GM21619 (cell line): ENCODE measurements at regions not wholly inside any gene's neighbourhood (a gene's known extent, or its start where the extent isn't known, plus 50 kb on each side); places are given as distances from the start of the nearest gene placed in this dataset.
A peak's percentile ranks its signal among the peaks of the same experiment; 100 is the strongest.
"Not testable (repeated sequence)": the region's sequence is repeated elsewhere in the genome, so short reads cannot be mapped to it uniquely, and the experiment has no call there.

Experiments used
- ATAC-seq: cut with Tn5 transposase; IDR thresholded peaks from one replicate; pipeline ENCODE4 v1.9.1; 2021; ENCODE audit not compliant: unreplicated experiment

GRCh38 chr2:138267161-138267901 lies 234.2 kb upstream of the SPOPL start:
- peak; percentile 87 for ATAC-seq

GRCh38 chr2:138267902-138268254 lies 233.7 kb upstream of the SPOPL start:
- ATAC-seq: peak; percentile 33

GRCh38 chr2:138269765-138270164 lies 231.8 kb upstream of the SPOPL start:
- no peak for ATAC-seq

- ATAC-seq: no peak
Observed at GRCh38 chr2:138271467-138271866, 230.1 kb upstream of the SPOPL start.

- no peak for ATAC-seq
Observed at GRCh38 chr2:138272524-138273195, 228.9 kb upstream of the SPOPL start.

GRCh38 chr2:138273280-138273679 lies 228.3 kb upstream of the SPOPL start:
- ATAC-seq: not testable (repeated sequence)

GRCh38 chr2:138274421-138275291 lies 226.9 kb upstream of the SPOPL start:
- ATAC-seq: no peak

GRCh38 chr2:138275292-138275690 lies 226.3 kb upstream of the SPOPL start:
- ATAC-seq: no peak

- ATAC-seq: no peak
Observed at GRCh38 chr2:138275881-138276280, 225.7 kb upstream of the SPOPL start.

- no peak for ATAC-seq
Observed at GRCh38 chr2:138276339-138276738, 225.2 kb upstream of the SPOPL start.

GRCh38 chr2:138277062-138277461 lies 224.5 kb upstream of the SPOPL start:
- no peak for ATAC-seq

GRCh38 chr2:138279871-138280270 lies 221.7 kb upstream of the SPOPL start:
- no peak for ATAC-seq

- ATAC-seq: no peak
Observed at GRCh38 chr2:138280999-138281695, 220.4 kb upstream of the SPOPL start.

GRCh38 chr2:138282014-138282672 lies 219.4 kb upstream of the SPOPL start:
- no peak for ATAC-seq

- no peak for ATAC-seq
Observed at GRCh38 chr2:138291805-138292204, 209.8 kb upstream of the SPOPL start.

- ATAC-seq: no peak
Observed at GRCh38 chr2:138293045-138293444, 208.5 kb upstream of the SPOPL start.

GRCh38 chr2:138293549-138293948 lies 208.0 kb upstream of the SPOPL start:
- ATAC-seq: no peak

- ATAC-seq: no peak
Observed at GRCh38 chr2:138294451-138294850, 207.1 kb upstream of the SPOPL start.

- no peak for ATAC-seq
Observed at GRCh38 chr2:138296365-138296764, 205.2 kb upstream of the SPOPL start.

GRCh38 chr2:138298120-138298814 lies 203.3 kb upstream of the SPOPL start:
- peak; percentile 85 for ATAC-seq
